OCI-LY7 (cell line): ENCODE measurements at regions not wholly inside any gene's neighbourhood (a gene's known extent, or its start where the extent isn't known, plus 50 kb on each side); places are given as distances from the start of the nearest gene placed in this dataset.

Source experiments
- BruUV-seq: library from RNA; stranded (reverse); fragments of 400-500 nt; replicated peaks from 2 replicates; lab custom pipeline; 2021; lab: Mats Ljungman, UMichigan
- CTCF ChIA-PET: fragments of 300-600 bp; sonication (Branson Sonifier 250); formaldehyde crosslinking; loops from one replicate; lab custom pipeline; 2022; ENCODE audit warnings: antibody characterized with exemption; ENCODE audit not compliant: unreplicated experiment; lab: Charles Lee
- POLR2A ChIA-PET: fragments of 300-600 bp; sonication (Branson Sonifier 250); formaldehyde crosslinking; loops from one replicate; lab custom pipeline; 2022; ENCODE audit warnings: antibody characterized with exemption; lab: Charles Lee
- DNase-seq: peaks from one replicate; pipeline ENCODE4 v3.0.0-alpha.2; 2015; ENCODE audit warnings: low spot score
- H2AFZ ChIP-seq: fragments of 200-600 bp; sonication (generic), shearing (Covaris generic); 2 replicates; pipeline ENCODE4 v1.6.1; 2014; ENCODE audit warnings: mild to moderate bottlenecking, antibody characterized with exemption, low read length, moderate library complexity
- H3K27ac ChIP-seq: fragments of 200-600 bp; sonication (generic); 2 replicates; pipeline ENCODE4 v1.5.1; 2014; ENCODE audit warnings: mixed run types, low read depth, mild to moderate bottlenecking, moderate library complexity, low read length, inconsistent platforms; ENCODE audit not compliant: poor library complexity, severe bottlenecking
- H3K36me3 ChIP-seq: fragments of 200-600 bp; sonication (generic); 2 replicates; pipeline ENCODE4 v1.6.1; 2014; ENCODE audit warnings: mild to moderate bottlenecking, antibody characterized with exemption, low read length, moderate library complexity, mixed read lengths; ENCODE audit not compliant: insufficient read depth
- H3K4me1 ChIP-seq: fragments of 200-600 bp; sonication (generic); 2 replicates; pipeline ENCODE4 v1.5.1; 2014; ENCODE audit warnings: mild to moderate bottlenecking, low read length; ENCODE audit not compliant: insufficient read depth, poor library complexity, severe bottlenecking
- H3K4me2 ChIP-seq: fragments of 200-600 bp; sonication (generic); 2 replicates; pipeline ENCODE4 v1.6.1; 2014; ENCODE audit warnings: mild to moderate bottlenecking, low read length
- H3K4me3 ChIP-seq: fragments of 200-600 bp; sonication (generic); 2 replicates; pipeline ENCODE4 v1.5.1; 2014; ENCODE audit warnings: mild to moderate bottlenecking, low read depth, low read length; ENCODE audit not compliant: poor library complexity, severe bottlenecking
- H3K79me2 ChIP-seq: fragments of 200-600 bp; sonication (generic); 2 replicates; pipeline ENCODE4 v1.6.1; 2016; ENCODE audit warnings: low read depth, mild to moderate bottlenecking, low read length, moderate library complexity, mixed read lengths; ENCODE audit not compliant: insufficient read depth
- H3K9me2 ChIP-seq: fragments of 200-600 bp; sonication (generic); 2 replicates; pipeline ENCODE4 v1.6.1; 2016; ENCODE audit warnings: mild to moderate bottlenecking, low read length, mixed read lengths; ENCODE audit not compliant: insufficient read depth
- H3K9me3 ChIP-seq: fragments of 200-600 bp; sonication (generic); 2 replicates; pipeline ENCODE4 v1.6.1; 2014; ENCODE audit warnings: mild to moderate bottlenecking, mixed run types, low read length, mixed read lengths
- H4K20me1 ChIP-seq: fragments of 200-600 bp; sonication (generic); 2 replicates; pipeline ENCODE4 v1.6.1; 2014; ENCODE audit warnings: mild to moderate bottlenecking, antibody characterized with exemption, low read length, moderate library complexity, mixed read lengths; ENCODE audit not compliant: insufficient read depth
- CTCF ChIP-seq: fragments of 200-600 bp; sonication (generic); conservative IDR thresholded peaks from 2 replicates; pipeline ENCODE4 v1.5.1; 2014; ENCODE audit warnings: mild to moderate bottlenecking, antibody characterized with exemption, low read length, moderate library complexity, mixed read lengths
- EZH2phosphoT487 ChIP-seq: fragments of 200-600 bp; sonication (generic); IDR thresholded peaks from 2 replicates; pipeline ENCODE4 v1.6.1; 2018; ENCODE audit warnings: low read depth, borderline replicate concordance, mild to moderate bottlenecking, mixed run types, antibody characterized with exemption, low read length, moderate library complexity, mixed read lengths
- intact Hi-C: fragments of 100-400 bp; cut with micrococcal nuclease; formaldehyde crosslinking; loops from one replicate; pipeline ENCODE4 v1.10.0; 2022; ENCODE audit not compliant: unreplicated experiment

- DNase-seq: no peak
- no peaks in the 10 kb centered on the region for H3K9me2 ChIP-seq
- H3K4me1 ChIP-seq: no peaks in the 10 kb centered on the region
- no peaks in the 10 kb centered on the region for H4K20me1 ChIP-seq
- ChIA-PET POLR2A (no interaction called here), CTCF (no interaction called here)
- no peaks in the 10 kb centered on the region for H3K9me3 ChIP-seq
- intact Hi-C loops: no loop called here
- BruUV-seq: no TSS peak
- H3K36me3 ChIP-seq: no peaks in the 10 kb centered on the region
- no peak overlapping the region for H3K4me2 ChIP-seq
- H3K27ac ChIP-seq: no peak overlapping the region
- TF ChIP-seq EZH2phosphoT487 (no peak), CTCF (no peak)
- no peak overlapping the region for H3K4me3 ChIP-seq
- no peaks in the 10 kb centered on the region for H3K79me2 ChIP-seq
- H2AFZ ChIP-seq: no peak overlapping the region
These were observed 156.4 kb upstream of the PLXNC1 start for GRCh38 chr12:93991829-93992461.

GRCh38 chr12:93994721-93995120, 153.7 kb upstream of the PLXNC1 start:
- no TSS peak for BruUV-seq
- CTCF ChIA-PET: no interaction called here
- no peak for DNase-seq
- no peak overlapping the region for H3K4me3 ChIP-seq
- H3K36me3 ChIP-seq: no peaks in the 10 kb centered on the region
- no peaks in the 10 kb centered on the region for H3K9me2 ChIP-seq
- no peak overlapping the region for H3K4me2 ChIP-seq
- intact Hi-C loops: no loop called here
- no peak for TF ChIP-seq CTCF
- TF ChIP-seq EZH2phosphoT487: no peak
- H2AFZ ChIP-seq: no peak overlapping the region
- H3K9me3 ChIP-seq: no peaks in the 10 kb centered on the region
- no peaks in the 10 kb centered on the region for H3K4me1 ChIP-seq
- H3K79me2 ChIP-seq: no peaks in the 10 kb centered on the region
- H3K27ac ChIP-seq: no peak overlapping the region
- POLR2A ChIA-PET: no interaction called here
- H4K20me1 ChIP-seq: no peaks in the 10 kb centered on the region

GRCh38 chr12:93996321-93996720, 152.1 kb upstream of the PLXNC1 start:
- Histone ChIP-seq H3K27ac (no peak overlapping the region), H3K36me3 (no peaks in the 10 kb centered on the region), H3K79me2 (no peaks in the 10 kb centered on the region), H3K4me1 (no peaks in the 10 kb centered on the region), H3K9me2 (no peaks in the 10 kb centered on the region), H2AFZ (no peak overlapping the region), H4K20me1 (no peaks in the 10 kb centered on the region), H3K4me3 (no peak overlapping the region), H3K4me2 (no peak overlapping the region), H3K9me3 (no peaks in the 10 kb centered on the region)
- POLR2A ChIA-PET: interaction anchor here (0.6 kb wide), 1 partner anchor 1979 kb away, joined by 3 read pairs; no protein-coding TSS in a partner anchor
- BruUV-seq: no TSS peak
- intact Hi-C loops: no loop called here
- DNase-seq: no peak
- TF ChIP-seq EZH2phosphoT487: no peak
- TF ChIP-seq CTCF: no peak
- CTCF ChIA-PET: no interaction called here
